Upper lobe of left lung (tissue), 6 donors: ENCODE measurements at regions not wholly inside any gene's neighbourhood (a gene's known extent, or its start where the extent isn't known, plus 50 kb on each side); places are given as distances from the start of the nearest gene placed in this dataset.
"Not testable (repeated sequence)": the region's sequence is repeated elsewhere in the genome, so short reads cannot be mapped to it uniquely, and the experiment has no call there.

ENCODE experiments used
- ATAC-seq, 2 donors: fragments of 200-7000 bp; cut with Tn5 transposase; one replicate each; pipeline ENCODE4 v1.9.1; 2022; ENCODE audit warnings: mild to moderate bottlenecking in 2 of 2, moderate library complexity in 2 of 2; ENCODE audit not compliant: low FRiP score in 2 of 2
- DNase-seq, 2 donors: peaks; one replicate each; pipeline ENCODE4 v3.0.0-alpha.2; 2019 to 2020
- H3K27ac ChIP-seq, 4 donors: fragments of 200-600 bp; sonication (generic); one replicate each; pipeline ENCODE4 v1.5.1; 2016 to 2019
- H3K27me3 ChIP-seq, 4 donors: fragments of 200-600 bp; sonication (generic); one replicate each; pipeline ENCODE4 v1.5.1; 2017 to 2019
- H3K36me3 ChIP-seq, 4 donors: fragments of 200-600 bp; sonication (generic); one replicate each; pipeline ENCODE4 v1.5.1; 2016 to 2019
- H3K4me1 ChIP-seq, 4 donors: fragments of 200-600 bp; sonication (generic); one replicate each; pipeline ENCODE4 v1.5.1; 2018 to 2019
- H3K4me3 ChIP-seq, 4 donors: fragments of 200-600 bp; sonication (generic); one replicate each; pipeline ENCODE4 v1.5.1; 2017 to 2019; ENCODE audit warnings: mild to moderate bottlenecking in 2 of 4, moderate library complexity in 1 of 4
- H3K9me3 ChIP-seq, 4 donors: fragments of 200-600 bp; sonication (generic); one replicate each; pipeline ENCODE4 v1.5.1; 2018 to 2019
- EP300 ChIP-seq, 4 donors: sonication (generic); formaldehyde crosslinking; IDR thresholded peaks; one replicate each; pipeline ENCODE4 v1.5.1; 2017; ENCODE audit warnings: antibody characterized with exemption in 4 of 4, control low read depth in 2 of 4
- POLR2A ChIP-seq, 4 donors: fragments of 450-650 bp; IDR thresholded peaks; one replicate each; pipeline ENCODE4 v1.5.1; 2016 to 2017; ENCODE audit warnings: antibody characterized with exemption in 4 of 4, mild to moderate bottlenecking in 2 of 4
- POLR2AphosphoS5 ChIP-seq, 2 donors: sonication (generic); formaldehyde crosslinking; IDR thresholded peaks; one replicate each; pipeline ENCODE4 v1.5.1; 2017; ENCODE audit warnings: antibody characterized with exemption in 2 of 2
- WGBS, 2 donors: methylation state at CpG; one replicate each; pipeline ENCODE4 v1.1.5; 2017 to 2018; 5-methylcytosine and 5-hydroxymethylcytosine counted together
- TF ChIP-seq, protein P1 (sequence below), 6 experiments: fragments of 450-650 bp in 4 of 6; fragments of 200-600 bp in 2 of 6; sonication (generic) in 2 of 6; IDR thresholded peaks; one replicate each; pipeline ENCODE4 v1.5.1; 2016 to 2019; ENCODE audit warnings: antibody characterized with exemption in 6 of 6
- donor health status: DM: no; HTN: no; CAD: no; lungs with moderate emphysema.
- donor health status: DM: no; HTN: yes; CAD: no; lungs with severe emphysema.

DNA sequence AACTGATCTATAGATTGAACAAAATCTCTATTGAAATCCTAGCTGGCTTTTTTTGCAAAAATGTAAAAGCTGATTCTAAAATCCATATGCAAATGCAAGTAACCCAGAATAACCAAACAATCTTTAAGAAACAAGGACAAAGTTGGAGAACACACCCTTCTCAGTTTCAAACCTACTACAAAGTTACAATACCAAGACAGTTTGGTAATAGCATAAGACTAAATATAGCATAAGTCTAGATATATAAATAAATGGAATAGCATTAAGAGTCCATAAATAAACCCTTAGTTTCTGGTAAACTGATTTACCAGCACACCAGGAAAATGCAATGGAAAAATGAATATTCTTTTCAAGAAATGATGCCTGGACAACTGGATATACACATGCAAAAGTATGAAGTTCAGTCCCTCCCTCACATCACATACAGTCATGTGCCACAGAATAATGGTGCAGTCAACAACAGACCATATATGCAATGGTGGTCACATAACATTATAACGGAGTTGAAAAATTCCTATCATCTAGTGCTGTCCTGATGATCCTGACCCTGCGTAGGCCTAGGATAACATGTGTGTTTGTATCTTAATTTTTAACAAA is 94.5 kb upstream of the GRIN2B start:
- DNase-seq (no peak), ATAC-seq (no peak)
- TF ChIP-seq EP300 (IDR thresholded peaks at IDR 0.05) (no peak), POLR2A (IDR thresholded peaks at IDR 0.05) (no peak), POLR2AphosphoS5 (IDR thresholded peaks at IDR 0.05) (no peak)
- TF ChIP-seq, protein P1, sequence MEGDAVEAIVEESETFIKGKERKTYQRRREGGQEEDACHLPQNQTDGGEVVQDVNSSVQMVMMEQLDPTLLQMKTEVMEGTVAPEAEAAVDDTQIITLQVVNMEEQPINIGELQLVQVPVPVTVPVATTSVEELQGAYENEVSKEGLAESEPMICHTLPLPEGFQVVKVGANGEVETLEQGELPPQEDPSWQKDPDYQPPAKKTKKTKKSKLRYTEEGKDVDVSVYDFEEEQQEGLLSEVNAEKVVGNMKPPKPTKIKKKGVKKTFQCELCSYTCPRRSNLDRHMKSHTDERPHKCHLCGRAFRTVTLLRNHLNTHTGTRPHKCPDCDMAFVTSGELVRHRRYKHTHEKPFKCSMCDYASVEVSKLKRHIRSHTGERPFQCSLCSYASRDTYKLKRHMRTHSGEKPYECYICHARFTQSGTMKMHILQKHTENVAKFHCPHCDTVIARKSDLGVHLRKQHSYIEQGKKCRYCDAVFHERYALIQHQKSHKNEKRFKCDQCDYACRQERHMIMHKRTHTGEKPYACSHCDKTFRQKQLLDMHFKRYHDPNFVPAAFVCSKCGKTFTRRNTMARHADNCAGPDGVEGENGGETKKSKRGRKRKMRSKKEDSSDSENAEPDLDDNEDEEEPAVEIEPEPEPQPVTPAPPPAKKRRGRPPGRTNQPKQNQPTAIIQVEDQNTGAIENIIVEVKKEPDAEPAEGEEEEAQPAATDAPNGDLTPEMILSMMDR (IDR thresholded peaks at IDR 0.05) = no peak
- Histone ChIP-seq H3K9me3 (peaks cover 0 to 10% (median 0%) of the 10 kb centered on the region in 4 donors), H3K4me3 (no peak overlapping the region), H3K27me3 (no peaks in the 10 kb centered on the region), H3K27ac (no peak overlapping the region), H3K36me3 (no peaks in the 10 kb centered on the region), H3K4me1 (no peaks in the 10 kb centered on the region)
- WGBS, 2 donors = 48 to 65% methylated on average over 2 of the region's 2 CpGs

DNA sequence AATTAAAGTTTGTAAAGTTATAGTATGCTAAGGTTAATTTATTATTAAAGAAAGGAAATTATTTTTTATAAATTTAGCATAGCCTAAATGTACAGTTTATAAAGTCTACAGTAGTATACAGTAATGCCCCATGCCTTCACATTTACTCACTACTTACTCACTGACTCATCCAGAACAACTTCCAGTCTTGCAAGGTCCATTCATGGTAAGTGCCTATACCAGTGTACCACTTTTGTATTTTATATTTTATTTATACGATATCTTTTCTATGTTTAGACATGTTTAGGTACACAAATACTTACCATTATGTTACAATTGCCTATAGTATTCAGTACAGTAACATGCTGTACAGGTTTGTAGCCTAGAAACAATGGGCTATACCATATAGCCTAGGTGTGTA is 95.1 kb upstream of the GRIN2B start:
- ATAC-seq (no peak), DNase-seq (no peak)
- H3K27me3 ChIP-seq = no peaks in the 10 kb centered on the region
- H3K4me3 ChIP-seq = no peak overlapping the region
- no peaks in the 10 kb centered on the region for H3K36me3 ChIP-seq
- no peak overlapping the region for H3K27ac ChIP-seq
- no peak for TF ChIP-seq EP300 (IDR thresholded peaks at IDR 0.05)
- TF ChIP-seq POLR2AphosphoS5 (IDR thresholded peaks at IDR 0.05) = no peak
- TF ChIP-seq POLR2A (IDR thresholded peaks at IDR 0.05) = no peak
- TF ChIP-seq, protein P1 (IDR thresholded peaks at IDR 0.05) = no peak
- 92 to 100% methylated on average over 1 of the region's 1 CpG for WGBS, 2 donors
- H3K4me1 ChIP-seq = no peaks in the 10 kb centered on the region
- peaks cover 0 to 10% (median 0%) of the 10 kb centered on the region in 4 donors for H3K9me3 ChIP-seq

DNA sequence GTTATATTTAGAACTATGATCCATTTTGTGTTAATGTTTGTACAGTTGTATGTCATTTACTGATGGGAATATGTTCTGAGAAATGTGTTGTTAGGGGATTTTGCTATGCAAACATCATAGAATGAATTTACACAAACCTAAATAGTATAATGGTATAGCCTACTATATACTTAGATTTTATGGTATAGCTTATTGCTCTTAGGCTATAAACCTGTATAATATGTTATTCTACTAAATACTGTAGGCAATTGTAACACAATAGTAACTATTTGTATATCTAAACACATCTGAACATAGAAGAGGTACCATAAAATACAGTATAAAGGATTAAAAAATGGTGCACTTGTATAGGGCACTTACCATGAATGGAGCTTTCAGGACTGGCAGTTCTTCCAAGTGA is 105.4 kb upstream of the GRIN2B start:
- Histone ChIP-seq H3K9me3 (no peaks in the 10 kb centered on the region), H3K4me1 (no peaks in the 10 kb centered on the region), H3K4me3 (no peak overlapping the region), H3K27me3 (no peaks in the 10 kb centered on the region), H3K36me3 (no peaks in the 10 kb centered on the region), H3K27ac (no peak overlapping the region)
- ATAC-seq = no peak
- DNase-seq = no peak
- no peak for TF ChIP-seq POLR2AphosphoS5 (IDR thresholded peaks at IDR 0.05)
- no peak for TF ChIP-seq EP300 (IDR thresholded peaks at IDR 0.05)
- TF ChIP-seq, protein P1 (IDR thresholded peaks at IDR 0.05) = no peak
- TF ChIP-seq POLR2A (IDR thresholded peaks at IDR 0.05) = no peak

DNA sequence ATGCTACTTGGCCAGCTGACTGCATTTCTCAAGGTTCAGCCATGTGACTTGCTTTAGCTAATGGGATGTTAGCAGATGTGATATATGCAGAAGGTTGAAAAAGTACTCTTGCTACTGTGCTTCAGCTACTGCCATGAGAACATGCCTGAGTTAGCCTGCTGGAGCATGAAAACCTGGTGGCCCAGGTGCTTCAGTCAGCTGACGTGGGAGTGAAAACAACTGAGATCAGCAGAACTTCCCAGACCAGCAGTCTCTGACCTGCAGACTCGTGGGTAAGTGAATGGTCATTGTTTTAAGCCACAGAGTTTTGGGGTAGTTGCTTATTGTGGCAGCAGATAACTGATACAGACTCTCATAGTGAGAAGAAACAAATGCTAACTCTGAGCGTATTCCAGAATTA is 118.6 kb upstream of the GRIN2B start:
- Histone ChIP-seq H3K27me3 (no peaks in the 10 kb centered on the region), H3K36me3 (no peaks in the 10 kb centered on the region), H3K4me3 (no peak overlapping the region), H3K9me3 (peaks cover 0 to 19% (median 0%) of the 10 kb centered on the region in 4 donors), H3K27ac (no peak overlapping the region), H3K4me1 (no peaks in the 10 kb centered on the region)
- 79 to 85% methylated on average over 3 of the region's 3 CpGs for WGBS, 2 donors
- no peak for DNase-seq
- TF ChIP-seq, protein P1 (IDR thresholded peaks at IDR 0.05) = no peak
- TF ChIP-seq POLR2A (IDR thresholded peaks at IDR 0.05) = no peak
- TF ChIP-seq EP300 (IDR thresholded peaks at IDR 0.05) = no peak
- TF ChIP-seq POLR2AphosphoS5 (IDR thresholded peaks at IDR 0.05) = no peak
- ATAC-seq = no peak

DNA sequence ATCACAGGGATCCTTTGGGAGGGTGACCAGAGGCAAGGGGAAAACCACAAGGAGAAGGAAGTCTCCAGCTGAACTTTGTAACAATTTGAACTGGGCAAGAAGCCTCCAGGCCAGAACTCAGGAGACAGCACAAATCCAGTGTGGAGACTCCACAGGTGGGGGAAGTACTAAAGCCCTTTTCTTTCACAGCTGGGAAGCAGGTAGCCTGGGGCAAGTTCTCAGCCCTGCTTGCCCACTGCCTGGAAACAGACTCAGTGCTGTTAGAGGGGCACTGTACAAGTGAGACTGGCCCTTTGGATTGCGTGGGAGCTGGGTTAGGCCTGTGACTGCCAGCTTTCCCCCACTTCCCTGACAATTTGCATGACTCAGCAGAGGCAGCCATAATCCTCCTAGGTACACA is 120.2 kb upstream of the GRIN2B start:
- WGBS, 2 donors = no CpG with 5 or more reads among the region's 1 CpG
- not testable (repeated sequence) for H3K4me3 ChIP-seq, H3K36me3 ChIP-seq, DNase-seq, H3K4me1 ChIP-seq, H3K27me3 ChIP-seq, H3K27ac ChIP-seq, ATAC-seq
- H3K9me3 ChIP-seq = peaks cover 0 to 19% (median 0%) of the 10 kb centered on the region in 4 donors
